OCI-LY1 (cell line): ENCODE measurements at regions not wholly inside any gene's neighbourhood (a gene's known extent, or its start where the extent isn't known, plus 50 kb on each side); places are given as distances from the start of the nearest gene placed in this dataset.

Experiments
- H2AFZ ChIP-seq: fragments of 200-600 bp; sonication (generic), shearing (Covaris generic); 2 replicates; pipeline ENCODE4 v1.6.0; 2014; ENCODE audit warnings: antibody characterized with exemption, mild to moderate bottlenecking, low read length
- H3F3A ChIP-seq: fragments of 200-600 bp; sonication (generic), shearing (Covaris generic); 2 replicates; pipeline ENCODE4 v1.6.0; 2014; ENCODE audit warnings: mild to moderate bottlenecking, antibody characterized with exemption, low read length, moderate library complexity; ENCODE audit not compliant: insufficient read depth
- H3K27ac ChIP-seq: fragments of 200-600 bp; sonication (generic); 2 replicates; pipeline ENCODE4 v1.5.1; 2014; ENCODE audit warnings: low read length, mixed run types, mild to moderate bottlenecking, low read depth; ENCODE audit not compliant: poor library complexity, severe bottlenecking
- H3K27me3 ChIP-seq: fragments of 200-600 bp; sonication (generic); 2 replicates; pipeline ENCODE4 v1.6.0; 2014; ENCODE audit warnings: antibody characterized with exemption, mild to moderate bottlenecking, low read length, moderate library complexity; ENCODE audit not compliant: insufficient read depth
- H3K36me3 ChIP-seq: fragments of 200-600 bp; sonication (generic); 2 replicates; pipeline ENCODE4 v1.6.1; 2014; ENCODE audit warnings: mild to moderate bottlenecking, antibody characterized with exemption, low read length, moderate library complexity, mixed read lengths; ENCODE audit not compliant: insufficient read depth
- H3K4me1 ChIP-seq: fragments of 200-600 bp; sonication (generic); 2 replicates; pipeline ENCODE4 v1.5.1; 2014; ENCODE audit warnings: mild to moderate bottlenecking, low read length, moderate library complexity; ENCODE audit not compliant: insufficient read depth, severe bottlenecking
- H3K4me2 ChIP-seq: fragments of 200-600 bp; sonication (generic), shearing (Covaris generic); 2 replicates; pipeline ENCODE4 v1.6.1; 2014; ENCODE audit warnings: low read length
- H3K4me3 ChIP-seq: fragments of 200-600 bp; sonication (generic); 2 replicates; pipeline ENCODE4 v1.5.1; 2014; ENCODE audit warnings: low read length, low read depth, mild to moderate bottlenecking, mixed read lengths; ENCODE audit not compliant: poor library complexity, severe bottlenecking
- H3K79me2 ChIP-seq: fragments of 200-600 bp; shearing (Covaris generic); 2 replicates; pipeline ENCODE4 v1.6.1; 2016; ENCODE audit warnings: mixed run types, low read length, mixed read lengths; ENCODE audit not compliant: insufficient read depth
- H3K9ac ChIP-seq: fragments of 200-600 bp; sonication (generic), shearing (Covaris generic); 2 replicates; pipeline ENCODE4 v1.6.1; 2014; ENCODE audit warnings: mild to moderate bottlenecking, low read length, mixed read lengths
- H3K9me2 ChIP-seq: fragments of 200-600 bp; sonication (generic), shearing (Covaris generic); 2 replicates; pipeline ENCODE4 v1.6.1; 2014; ENCODE audit warnings: low read depth, mild to moderate bottlenecking, low read length, mixed read lengths
- H3K9me3 ChIP-seq: fragments of 200-600 bp; shearing (Covaris generic); 2 replicates; pipeline ENCODE4 v1.6.1; 2014; ENCODE audit warnings: low read length, mixed read lengths
- H4K20me1 ChIP-seq: fragments of 200-600 bp; sonication (generic), shearing (Covaris generic); 2 replicates; pipeline ENCODE4 v1.6.0; 2016; ENCODE audit warnings: mild to moderate bottlenecking, low read length; ENCODE audit not compliant: insufficient read depth
- CTCF ChIP-seq: fragments of 200-600 bp; sonication (generic), shearing (Covaris generic); IDR thresholded peaks from 2 replicates; pipeline ENCODE4 v1.5.1; 2017; ENCODE audit warnings: mild to moderate bottlenecking, antibody characterized with exemption, low read length, moderate library complexity, mixed read lengths
- EZH2 ChIP-seq: fragments of 200-600 bp; sonication (generic), shearing (Covaris generic); IDR thresholded peaks from 2 replicates; pipeline ENCODE4 v1.8.0; 2017; ENCODE audit warnings: borderline replicate concordance, mixed run types, mild to moderate bottlenecking, antibody characterized with exemption, low read length, moderate library complexity, mixed read lengths

- Histone ChIP-seq H3K27me3 (no peaks in the 10 kb centered on the region), H3F3A (no peaks in the 10 kb centered on the region), H3K27ac (no peak overlapping the region), H3K4me1 (no peaks in the 10 kb centered on the region), H3K79me2 (no peaks in the 10 kb centered on the region), H3K9me2 (no peaks in the 10 kb centered on the region), H3K9ac (no peak overlapping the region), H3K9me3 (no peaks in the 10 kb centered on the region), H3K4me2 (no peak overlapping the region), H4K20me1 (no peaks in the 10 kb centered on the region), H2AFZ (no peak overlapping the region), H3K36me3 (no peaks in the 10 kb centered on the region), H3K4me3 (no peak overlapping the region)
- no peak for TF ChIP-seq EZH2
Measured at GRCh38 chr21:35482933-35483662, 434.0 kb upstream of the RUNX1 start.

GRCh38 chr21:35482096-35482495 lies 433.0 kb upstream of the RUNX1 start:
- no peaks in the 10 kb centered on the region for H3K9me3 ChIP-seq
- no peaks in the 10 kb centered on the region for H3K9me2 ChIP-seq
- TF ChIP-seq CTCF (no peak), EZH2 (no peak)
- no peak overlapping the region for H3K9ac ChIP-seq
- no peaks in the 10 kb centered on the region for H3F3A ChIP-seq
- H3K79me2 ChIP-seq: no peaks in the 10 kb centered on the region
- no peak overlapping the region for H3K4me2 ChIP-seq
- no peak overlapping the region for H2AFZ ChIP-seq
- no peak overlapping the region for H3K4me3 ChIP-seq
- no peaks in the 10 kb centered on the region for H3K27me3 ChIP-seq
- no peaks in the 10 kb centered on the region for H4K20me1 ChIP-seq
- H3K27ac ChIP-seq: no peak overlapping the region
- no peaks in the 10 kb centered on the region for H3K36me3 ChIP-seq
- no peaks in the 10 kb centered on the region for H3K4me1 ChIP-seq

GRCh38 chr21:35481005-35481404 lies 431.9 kb upstream of the RUNX1 start:
- Histone ChIP-seq H2AFZ (no peak overlapping the region), H3K79me2 (no peaks in the 10 kb centered on the region), H3K4me1 (no peaks in the 10 kb centered on the region), H3K4me3 (no peak overlapping the region), H4K20me1 (no peaks in the 10 kb centered on the region), H3K9me3 (no peaks in the 10 kb centered on the region), H3K9ac (no peak overlapping the region), H3F3A (no peaks in the 10 kb centered on the region), H3K36me3 (no peaks in the 10 kb centered on the region), H3K4me2 (no peak overlapping the region), H3K27me3 (no peaks in the 10 kb centered on the region), H3K27ac (no peak overlapping the region), H3K9me2 (no peaks in the 10 kb centered on the region)
- TF ChIP-seq CTCF: no peak
- TF ChIP-seq EZH2: no peak

GRCh38 chr21:35479529-35479928 lies 430.4 kb upstream of the RUNX1 start:
- no peak overlapping the region for H2AFZ ChIP-seq
- TF ChIP-seq EZH2 (no peak), CTCF (no peak)
- H4K20me1 ChIP-seq: no peaks in the 10 kb centered on the region
- no peak overlapping the region for H3K9ac ChIP-seq
- no peaks in the 10 kb centered on the region for H3K4me1 ChIP-seq
- H3F3A ChIP-seq: no peaks in the 10 kb centered on the region
- no peaks in the 10 kb centered on the region for H3K27me3 ChIP-seq
- H3K9me2 ChIP-seq: no peaks in the 10 kb centered on the region
- no peaks in the 10 kb centered on the region for H3K9me3 ChIP-seq
- no peak overlapping the region for H3K27ac ChIP-seq
- no peak overlapping the region for H3K4me3 ChIP-seq
- no peaks in the 10 kb centered on the region for H3K79me2 ChIP-seq
- H3K36me3 ChIP-seq: no peaks in the 10 kb centered on the region
- H3K4me2 ChIP-seq: no peak overlapping the region
